ENCODE measurements at regions not wholly inside any gene's neighbourhood (a gene's known extent, or its start where the extent isn't known, plus 50 kb on each side); places are given as distances from the start of the nearest gene placed in this dataset.

- no peak for DNase-seq (ENCODE audit: low spot score)
Observed at GRCh38 chr4:181682367-181683047, 560.7 kb upstream of the TENM3 start.

DNA sequence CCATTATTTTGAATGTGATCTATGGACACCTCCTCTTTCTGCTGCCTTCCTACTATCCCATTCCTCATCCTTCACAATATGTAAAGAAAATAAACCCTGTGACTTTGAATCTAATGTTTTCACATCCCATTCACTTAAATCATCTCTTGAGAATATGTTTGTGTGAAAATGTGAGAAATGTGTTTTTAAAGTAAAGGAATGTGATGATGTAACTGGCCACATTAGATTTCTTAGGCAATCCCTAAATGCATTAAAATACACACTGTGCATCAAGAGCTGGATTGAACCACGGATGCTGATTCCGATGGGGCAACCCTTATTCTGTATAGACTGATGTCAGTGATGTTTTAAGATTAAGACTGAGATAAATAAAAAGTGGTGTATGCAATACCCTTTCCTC, 558.9 kb upstream of the TENM3 start:
- no peak for DNase-seq (ENCODE audit: low spot score)

- DNase-seq (ENCODE audit: low spot score) = no peak
Observed at GRCh38 chr4:181685461-181685860, 557.7 kb upstream of the TENM3 start.

DNA sequence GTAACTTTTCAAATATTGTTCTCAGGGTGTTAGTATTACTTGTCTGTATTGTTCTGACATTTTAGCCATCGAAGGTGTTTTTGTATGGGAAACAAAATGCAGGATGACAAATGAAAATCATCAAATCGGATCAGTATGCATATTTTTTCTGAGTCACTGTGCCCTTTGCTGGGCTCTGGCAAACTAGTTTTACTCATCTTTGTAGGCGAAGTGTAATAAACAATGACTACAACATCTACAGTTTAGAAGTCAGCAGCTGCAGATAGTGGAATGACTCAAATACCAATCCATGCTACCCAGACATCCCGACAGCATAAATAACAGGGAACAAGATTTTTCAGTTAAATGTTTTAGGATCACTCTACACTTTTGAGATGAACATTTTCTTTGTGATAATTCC, 557.3 kb upstream of the TENM3 start:
- peak; percentile 17 for DNase-seq (ENCODE audit: low spot score)

DNA sequence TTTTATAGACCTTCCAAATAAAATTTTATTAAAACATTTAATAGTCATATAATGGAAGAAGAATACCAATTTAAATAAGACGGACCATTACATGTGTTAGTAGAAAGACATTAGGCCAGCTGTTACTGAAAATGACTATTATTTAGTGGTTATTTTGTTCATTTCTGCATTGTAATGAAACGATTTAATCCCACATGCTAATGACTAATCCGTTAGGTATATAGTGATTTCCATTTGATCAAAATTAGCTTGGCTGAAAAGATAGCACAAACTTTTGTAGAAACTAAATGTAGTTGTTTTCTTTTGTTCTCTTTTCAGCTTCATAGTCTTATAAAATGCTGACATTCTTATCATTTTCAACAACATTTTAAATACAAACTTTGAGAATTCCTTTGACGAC, 556.1 kb upstream of the TENM3 start:
- DNase-seq (ENCODE audit: low spot score) = no peak

DNA sequence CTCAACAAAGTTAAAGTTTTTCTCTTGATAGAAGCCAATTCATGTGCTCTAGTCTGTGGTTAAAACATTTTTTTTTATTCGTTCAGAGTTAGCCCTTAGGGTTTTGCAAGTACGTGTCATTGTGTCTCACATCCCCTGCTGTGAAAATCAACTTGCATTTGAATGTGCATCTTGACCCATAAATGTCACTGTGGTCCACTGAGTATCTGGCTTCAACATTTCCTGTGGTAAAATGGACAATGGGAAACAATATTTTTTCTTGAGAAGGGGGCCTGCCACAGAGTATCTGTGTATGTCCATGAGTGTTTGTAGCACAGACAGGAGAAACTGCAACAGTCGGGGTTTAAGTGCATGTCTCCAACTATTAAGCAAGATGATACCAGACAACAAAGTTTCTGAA, 554.8 kb upstream of the TENM3 start:
- no peak for DNase-seq (ENCODE audit: low spot score)

DNA sequence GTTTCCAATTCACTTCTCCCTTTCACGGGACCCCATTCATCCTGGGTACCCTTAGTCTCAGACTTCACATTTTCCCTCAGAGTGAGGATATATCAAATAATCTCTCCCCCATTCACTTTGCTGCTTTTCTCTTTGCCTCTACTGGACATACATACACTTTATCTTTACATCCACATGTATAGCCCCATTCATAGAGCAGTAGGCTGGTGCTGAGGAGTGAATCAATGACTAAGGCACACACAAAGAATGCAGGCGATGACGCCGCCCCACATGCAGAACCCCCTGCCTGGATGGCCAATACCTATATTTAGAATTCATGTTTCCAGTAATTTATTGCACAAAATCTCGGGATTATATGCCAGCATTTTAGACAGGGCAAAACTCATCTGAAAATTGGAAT, 554.3 kb upstream of the TENM3 start:
- DNase-seq (ENCODE audit: low spot score) = no peak

DNA sequence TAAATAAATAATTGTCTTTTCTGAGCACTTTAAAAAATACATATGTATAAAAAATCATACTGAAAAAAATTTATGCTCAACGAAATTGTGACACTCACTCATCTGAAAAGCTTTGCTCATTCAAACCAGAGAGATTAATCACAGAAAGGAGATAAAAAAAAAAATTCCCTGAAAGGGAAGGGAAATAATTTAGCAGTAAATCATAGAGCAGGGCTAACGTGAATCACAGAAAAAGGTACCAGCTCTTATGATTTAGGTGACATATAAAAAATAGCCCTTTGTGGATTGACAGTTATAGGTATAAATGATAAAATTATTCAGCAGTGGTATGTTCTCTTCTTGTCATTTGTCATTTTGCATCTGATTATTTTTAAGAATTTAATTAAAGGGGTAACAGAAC, 552.7 kb upstream of the TENM3 start:
- DNase-seq (ENCODE audit: low spot score) = no peak

DNA sequence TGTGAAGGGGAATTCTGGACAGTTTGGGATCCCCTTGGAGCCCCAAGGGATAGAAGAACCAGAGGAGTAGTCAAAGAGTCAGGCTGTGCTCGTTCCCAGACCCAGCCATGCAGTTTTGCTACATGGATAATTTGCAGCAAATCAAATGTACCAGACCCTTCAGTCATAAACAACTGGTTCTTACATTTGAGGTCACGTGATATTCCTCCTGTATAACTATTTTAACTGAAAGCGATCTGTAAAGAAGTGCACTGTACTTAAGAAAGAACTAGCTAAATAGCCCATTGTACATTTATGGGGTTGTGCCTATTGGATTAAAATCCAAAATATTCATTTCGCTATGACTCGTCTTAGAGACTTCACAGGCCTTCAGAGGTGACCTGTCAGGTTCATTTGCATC, 550.2 kb upstream of the TENM3 start:
- DNase-seq (ENCODE audit: low spot score) = no peak

- no peak for DNase-seq (ENCODE audit: low spot score)
Observed at GRCh38 chr4:181693517-181693916, 549.7 kb upstream of the TENM3 start.

- no peak for DNase-seq (ENCODE audit: low spot score)
Observed at GRCh38 chr4:181698221-181698620, 545.0 kb upstream of the TENM3 start.

- no peak for DNase-seq (ENCODE audit: low spot score)
Observed at GRCh38 chr4:181701214-181701613, 542.0 kb upstream of the TENM3 start.

- DNase-seq (ENCODE audit: low spot score) = no peak
Observed at GRCh38 chr4:181701894-181702293, 541.3 kb upstream of the TENM3 start.

- DNase-seq (ENCODE audit: low spot score) = no peak
Observed at GRCh38 chr4:181702864-181703495, 540.2 kb upstream of the TENM3 start.

GRCh38 chr4:181710143-181710542, 533.1 kb upstream of the TENM3 start:
- no peak for DNase-seq (ENCODE audit: low spot score)

DNA sequence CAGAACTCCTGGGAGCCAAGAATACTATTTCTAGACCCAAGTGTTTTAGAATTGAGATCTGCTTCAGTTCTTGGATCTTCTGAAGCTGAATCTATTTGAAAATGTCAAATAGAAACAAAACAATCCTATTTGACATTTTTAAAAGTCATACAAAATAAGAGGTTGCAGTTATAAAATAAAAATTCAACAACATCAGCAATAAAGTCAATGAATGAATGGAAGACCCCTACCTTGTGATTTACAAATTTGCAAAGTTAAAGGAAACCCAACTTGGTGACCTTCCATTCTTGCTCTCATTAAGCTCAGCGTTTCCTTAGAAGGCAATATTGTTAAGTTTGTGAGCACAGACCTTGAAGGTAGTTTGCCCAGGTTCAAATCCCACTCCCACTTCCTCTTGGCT, 531.8 kb upstream of the TENM3 start:
- DNase-seq (ENCODE audit: low spot score) = no peak

DNA sequence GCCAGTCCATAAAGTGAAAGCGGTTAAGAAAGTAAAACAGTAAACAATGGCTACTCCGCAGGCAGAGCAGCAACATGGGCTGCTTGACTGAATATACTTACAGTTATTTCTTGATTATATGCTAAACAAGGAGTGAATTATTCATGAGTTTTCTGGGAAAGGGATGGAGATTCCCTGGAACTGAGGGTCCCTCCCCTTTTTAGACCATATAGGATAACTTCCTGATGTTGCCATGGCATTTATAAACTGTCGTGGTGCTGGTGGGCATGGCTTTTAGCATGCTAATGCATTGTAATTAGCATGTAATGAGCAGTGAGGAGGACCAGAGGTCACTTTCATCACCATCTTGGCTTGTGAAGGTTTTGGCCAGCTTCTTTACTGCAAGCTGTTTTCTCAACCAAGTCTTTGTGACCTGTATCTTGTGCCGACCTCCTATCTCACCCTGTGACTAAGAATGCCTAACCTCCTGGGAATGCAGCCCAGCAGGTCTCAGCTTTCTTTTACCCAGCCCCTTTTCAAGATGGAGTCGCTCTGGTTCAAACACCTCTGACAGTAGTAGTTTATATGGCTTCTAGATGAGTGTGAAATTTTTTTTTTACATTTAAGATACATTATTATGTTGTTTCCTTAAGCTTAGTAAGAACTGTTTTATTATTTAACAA, 514.8 kb upstream of the TENM3 start:
- no peak for DNase-seq (ENCODE audit: low spot score)

GRCh38 chr4:181731900-181732299, 511.3 kb upstream of the TENM3 start:
- DNase-seq (ENCODE audit: low spot score) = no peak

DNA sequence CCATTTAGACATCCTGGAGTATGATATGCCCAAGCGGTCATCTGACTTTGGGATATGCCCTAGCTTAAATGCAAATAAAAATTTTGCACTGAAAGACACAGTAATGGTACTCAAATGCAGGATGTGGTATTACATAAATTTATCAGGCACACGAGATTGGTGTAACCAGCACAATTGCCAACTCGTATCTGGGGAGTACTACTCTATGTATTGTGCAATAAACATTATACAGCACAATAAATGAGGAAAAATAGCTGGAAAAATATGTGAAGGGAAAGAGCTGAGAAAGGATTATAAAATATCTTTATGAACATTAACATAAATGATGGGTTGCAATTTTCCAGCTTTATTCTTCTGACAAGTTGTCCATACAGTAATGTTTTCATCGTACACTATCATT, 505.5 kb upstream of the TENM3 start:
- DNase-seq (ENCODE audit: low spot score) = no peak

GRCh38 chr4:181739031-181739430, 504.2 kb upstream of the TENM3 start:
- DNase-seq (ENCODE audit: low spot score) = no peak

DNA sequence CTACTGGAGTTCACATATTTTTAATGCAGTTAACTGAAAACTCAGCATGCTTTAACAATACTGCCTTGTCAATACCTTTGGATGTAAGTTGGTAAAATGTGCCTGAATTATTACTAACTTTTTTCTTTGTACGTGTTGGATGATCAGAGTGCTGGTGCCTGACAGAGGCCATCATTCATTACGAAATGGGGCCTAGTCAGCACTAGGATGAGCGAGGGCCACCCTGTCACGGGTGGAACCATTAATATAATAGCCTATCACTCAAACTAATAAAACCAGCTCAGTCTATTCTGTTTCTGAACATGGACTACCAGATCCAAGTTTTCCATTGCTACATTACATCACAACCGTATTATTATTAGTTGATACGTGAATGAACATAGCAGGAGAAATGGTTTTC, 501.7 kb upstream of the TENM3 start:
- no peak for DNase-seq (ENCODE audit: low spot score)

- DNase-seq (ENCODE audit: low spot score) = no peak
Observed at GRCh38 chr4:181745933-181746625, 497.1 kb upstream of the TENM3 start.

DNA sequence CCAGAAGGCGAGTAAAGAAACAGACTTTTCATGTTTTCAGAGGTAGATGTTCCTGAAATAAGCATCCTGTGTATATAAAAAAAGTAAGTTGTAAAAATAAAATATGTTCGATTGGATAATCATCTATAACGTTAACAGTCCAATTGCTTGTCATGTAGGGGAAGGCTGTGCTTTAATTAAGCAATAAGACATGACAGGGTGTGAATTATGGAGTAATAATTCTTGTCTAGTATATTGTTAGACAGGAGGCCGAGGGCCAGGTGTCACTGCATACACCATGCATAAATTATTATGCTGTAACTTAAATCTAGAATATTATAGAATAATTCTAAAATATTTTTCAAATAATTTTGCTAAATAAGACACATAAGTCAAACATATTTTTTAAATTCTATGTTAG, 494.6 kb upstream of the TENM3 start:
- no peak for DNase-seq (ENCODE audit: low spot score)
